Mesothelial cell of epicardium (in vitro differentiated cells): ENCODE measurements at regions not wholly inside any gene's neighbourhood (a gene's known extent, or its start where the extent isn't known, plus 50 kb on each side); places are given as distances from the start of the nearest gene placed in this dataset.
A peak's percentile ranks its signal among the peaks of the same experiment; 100 is the strongest.

Experiments used
- DNase-seq, 2 experiments: peaks; one replicate each; pipeline ENCODE4 v3.0.0; 2021; ENCODE audit warnings: low spot score in 2 of 2; ENCODE audit not compliant: unreplicated experiment in 2 of 2
- H3K27ac Mint-ChIP-seq: 2 replicates; pipeline ENCODE4 v1.8.0; 2021; ENCODE audit warnings: mixed read lengths
- H3K27me3 Mint-ChIP-seq: 2 replicates; pipeline ENCODE4 v1.8.0; 2021; ENCODE audit warnings: low read depth, mixed read lengths
- H3K36me3 Mint-ChIP-seq: 2 replicates; pipeline ENCODE4 v1.8.0; 2021; ENCODE audit warnings: mixed read lengths
- H3K4me1 Mint-ChIP-seq: 2 replicates; pipeline ENCODE4 v1.8.0; 2021; ENCODE audit warnings: mixed read lengths
- H3K4me3 Mint-ChIP-seq: 2 replicates; pipeline ENCODE4 v1.8.0; 2021; ENCODE audit warnings: mild to moderate bottlenecking, moderate library complexity, mixed read lengths
- H3K9me3 Mint-ChIP-seq: 2 replicates; pipeline ENCODE4 v1.8.0; 2021; ENCODE audit warnings: mixed read lengths
- CTCF ChIP-seq: fragments of 200-600 bp; sonication (generic); IDR thresholded peaks from one replicate; pipeline ENCODE4 v1.5.0; 2021; ENCODE audit warnings: antibody characterized with exemption; ENCODE audit not compliant: unreplicated experiment

- H3K36me3 Mint-ChIP-seq: no peaks in the 10 kb centered on the region
- no peak overlapping the region for H3K4me3 Mint-ChIP-seq
- no peak for DNase-seq
- no peak overlapping the region for H3K27ac Mint-ChIP-seq
- H3K4me1 Mint-ChIP-seq: peaks cover 23% of the 10 kb centered on the region
- no peaks in the 10 kb centered on the region for H3K27me3 Mint-ChIP-seq
- no peak for TF ChIP-seq CTCF
- H3K9me3 Mint-ChIP-seq: no peaks in the 10 kb centered on the region
Observed at GRCh38 chr13:68692049-68692448, 1415.6 kb upstream of the ATXN8OS start.

- Mint-ChIP-seq H3K36me3 (no peaks in the 10 kb centered on the region), H3K27ac (peak overlapping the region; percentile 61), H3K4me3 (no peak overlapping the region), H3K27me3 (no peaks in the 10 kb centered on the region), H3K9me3 (no peaks in the 10 kb centered on the region), H3K4me1 (peaks cover 27% of the 10 kb centered on the region)
- TF ChIP-seq CTCF: no peak
- DNase-seq: no peak
Observed at GRCh38 chr13:68690567-68690966, 1417.1 kb upstream of the ATXN8OS start.

GRCh38 chr13:68676513-68677115 is 1431.0 kb upstream of the ATXN8OS start:
- H3K4me1 Mint-ChIP-seq: peaks cover 32% of the 10 kb centered on the region
- no peak for TF ChIP-seq CTCF
- H3K4me3 Mint-ChIP-seq: no peak overlapping the region

GRCh38 chr13:68675209-68675608 is 1432.4 kb upstream of the ATXN8OS start:
- no peak for DNase-seq
- H3K27ac Mint-ChIP-seq: peak overlapping the region; percentile 34
- H3K9me3 Mint-ChIP-seq: peaks cover 4% of the 10 kb centered on the region
- no peaks in the 10 kb centered on the region for H3K27me3 Mint-ChIP-seq
- peaks cover 31% of the 10 kb centered on the region for H3K4me1 Mint-ChIP-seq
- no peak for TF ChIP-seq CTCF
- no peak overlapping the region for H3K4me3 Mint-ChIP-seq
- H3K36me3 Mint-ChIP-seq: peaks cover 2% of the 10 kb centered on the region

More at GRCh38 chr13:68676513-68677115, 1431.0 kb upstream of the ATXN8OS start:
- peaks cover 2% of the 10 kb centered on the region for H3K9me3 Mint-ChIP-seq
- peaks cover 2% of the 10 kb centered on the region for H3K36me3 Mint-ChIP-seq
- H3K27me3 Mint-ChIP-seq: no peaks in the 10 kb centered on the region
- DNase-seq: no peak
- peak overlapping the region; percentile 6 for H3K27ac Mint-ChIP-seq

- peaks cover 3% of the 10 kb centered on the region for H3K4me1 Mint-ChIP-seq
- no peak overlapping the region for H3K4me3 Mint-ChIP-seq
- peaks cover 9% of the 10 kb centered on the region for H3K9me3 Mint-ChIP-seq
- peaks cover 2% of the 10 kb centered on the region for H3K36me3 Mint-ChIP-seq
- no peaks in the 10 kb centered on the region for H3K27me3 Mint-ChIP-seq
- TF ChIP-seq CTCF: no peak
- H3K27ac Mint-ChIP-seq: no peak overlapping the region
- DNase-seq: no peak
Observed at GRCh38 chr13:68667863-68668262, 1437.7 kb upstream of the PCDH9 start.
